HG02840 (cell line): ENCODE measurements at regions not wholly inside any gene's neighbourhood (a gene's known extent, or its start where the extent isn't known, plus 50 kb on each side); places are given as distances from the start of the nearest gene placed in this dataset.
"Not testable (repeated sequence)": the region's sequence is repeated elsewhere in the genome, so short reads cannot be mapped to it uniquely, and the experiment has no call there.

Experiments
- ATAC-seq: cut with Tn5 transposase; IDR thresholded peaks from one replicate; pipeline ENCODE4 v1.9.1; 2021; ENCODE audit warnings: mild to moderate bottlenecking, moderate library complexity, moderate number of reproducible peaks; ENCODE audit not compliant: unreplicated experiment, low FRiP score

- no peak for ATAC-seq
Measured at GRCh38 chr6:69623357-69623756, 173.5 kb downstream of the LMBRD1 start.

GRCh38 chr6:69622924-69623323, 173.9 kb downstream of the LMBRD1 start:
- ATAC-seq, result no peak

- no peak for ATAC-seq
Measured at GRCh38 chr6:69622230-69622629, 174.6 kb downstream of the LMBRD1 start.

GRCh38 chr6:69617163-69617562, 179.6 kb downstream of the LMBRD1 start:
- ATAC-seq, result no peak

DNA sequence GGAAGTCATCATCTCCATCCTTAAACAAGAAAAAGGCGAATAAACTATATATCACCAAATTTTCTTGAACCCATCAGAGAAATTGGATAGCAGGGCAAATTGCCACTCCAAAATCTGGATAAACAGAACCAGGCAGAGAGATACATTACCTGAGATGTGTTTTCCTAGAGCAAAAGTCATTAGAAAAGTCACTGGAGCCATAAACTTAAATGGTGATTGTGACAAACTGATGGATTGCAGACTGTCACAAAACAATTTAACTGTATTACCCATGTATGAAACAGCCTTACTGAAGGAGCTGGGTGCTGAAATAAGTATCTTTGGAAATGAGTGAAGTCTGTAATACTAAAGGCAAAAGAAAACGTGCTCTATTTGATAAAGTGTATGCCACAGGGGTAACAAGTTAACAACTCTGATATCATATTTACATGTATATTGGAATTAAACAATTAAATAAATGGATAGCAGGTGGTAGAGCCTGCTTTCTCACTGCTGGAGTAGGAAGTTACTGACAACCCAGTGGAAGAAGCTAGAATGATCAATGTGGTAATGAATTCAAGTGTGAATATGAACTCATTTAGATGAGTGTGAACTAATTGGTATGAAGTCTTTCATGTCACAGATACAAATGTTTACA, 186.9 kb downstream of the LMBRD1 start:
- no peak for ATAC-seq

DNA sequence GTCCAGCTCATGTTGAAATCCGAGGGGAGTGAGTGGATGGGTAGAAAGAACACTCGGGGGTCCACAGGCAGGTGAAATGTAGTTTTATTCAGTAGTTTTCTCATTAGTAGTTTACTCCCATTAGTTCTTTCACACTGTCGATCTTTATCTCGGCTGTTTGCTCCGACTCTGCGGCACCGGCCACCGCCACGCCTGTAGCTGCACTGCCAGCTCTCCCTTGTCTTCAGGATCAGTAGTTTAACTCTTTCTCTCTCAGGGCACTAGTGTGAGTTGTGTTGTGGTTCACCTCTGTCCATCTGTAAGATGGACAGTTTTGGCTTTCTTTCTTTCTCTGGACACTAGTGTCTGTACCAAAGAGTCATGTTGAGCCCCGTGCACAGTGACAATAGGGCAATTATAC, 195.7 kb downstream of the LMBRD1 start:
- ATAC-seq, result no peak

DNA sequence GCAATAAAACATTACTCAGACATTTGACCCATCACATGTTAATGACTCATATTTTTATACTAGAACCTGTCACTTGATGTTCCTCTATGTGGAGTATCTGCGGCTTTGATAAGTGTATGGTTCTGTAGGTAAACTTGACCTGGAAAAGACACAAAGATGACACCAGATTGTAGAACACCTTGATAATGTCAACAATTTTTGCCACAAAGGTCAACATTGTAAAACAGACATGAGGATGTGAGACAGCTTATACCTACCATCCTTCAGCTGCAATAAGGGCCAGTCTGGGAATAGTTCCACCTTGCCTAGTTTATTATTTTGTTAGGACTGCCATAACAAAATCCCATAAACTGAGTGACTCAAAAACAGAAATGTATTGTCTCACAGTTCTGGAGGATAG, 202.4 kb downstream of the LMBRD1 start:
- ATAC-seq, result no peak

DNA sequence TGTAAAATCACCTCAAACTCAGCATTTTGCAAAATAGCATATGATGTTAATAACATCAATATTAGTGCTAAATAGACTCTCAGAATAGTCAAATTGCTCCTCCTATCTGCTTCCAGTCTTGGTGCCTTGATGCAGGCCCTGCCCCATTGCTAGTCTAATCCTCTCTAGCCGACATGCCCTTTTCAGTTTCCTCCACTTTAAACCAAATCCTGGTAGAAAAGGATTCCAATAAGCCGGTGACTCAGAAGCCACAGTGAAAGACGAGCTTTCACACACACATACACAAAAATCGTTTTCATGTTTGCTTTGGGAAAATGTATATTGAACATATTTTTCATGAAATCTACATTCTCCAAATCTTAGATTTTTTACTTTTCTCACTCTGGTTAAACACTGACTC, 203.1 kb downstream of the LMBRD1 start:
- ATAC-seq, result no peak

- ATAC-seq, result no peak
Measured at GRCh38 chr6:69589626-69590025, 207.2 kb downstream of the LMBRD1 start.

DNA sequence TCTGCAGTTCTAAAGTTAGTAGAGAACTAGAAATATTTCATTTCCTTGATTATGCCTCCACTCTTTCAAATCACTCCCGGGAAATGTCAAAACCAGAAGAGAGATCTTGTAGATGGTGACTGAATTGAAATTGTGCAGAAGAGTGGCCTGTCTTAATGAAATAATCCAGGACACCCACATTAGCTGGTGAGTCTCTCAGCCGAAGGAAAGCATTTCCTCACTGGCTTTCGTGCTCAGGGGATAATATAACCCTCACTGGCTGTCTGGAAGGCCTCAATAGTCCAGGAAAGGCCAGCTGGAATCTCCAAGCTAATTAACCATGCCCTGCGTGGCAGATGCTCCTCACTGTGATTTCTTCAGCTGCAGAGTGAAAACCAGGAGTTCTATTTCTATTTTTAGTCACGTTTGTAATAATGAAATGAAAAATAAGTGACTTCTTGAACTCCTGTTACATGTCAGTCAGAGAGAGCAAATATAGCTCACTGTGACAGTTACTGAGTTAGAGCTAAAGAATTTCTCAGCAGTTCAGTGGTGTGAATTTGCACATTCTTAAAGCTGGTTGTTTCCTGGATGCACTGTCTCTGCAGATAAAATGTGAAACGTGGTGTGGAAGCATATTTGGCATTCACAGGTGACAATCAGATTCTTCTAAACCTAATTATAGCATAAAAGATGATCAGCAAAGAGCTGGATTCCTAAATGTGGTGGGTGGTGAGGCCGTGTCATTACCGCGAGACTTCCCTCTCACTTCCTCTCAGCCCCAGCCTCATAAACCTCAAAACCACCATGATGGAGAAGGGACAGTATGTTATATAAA, 211.7 kb downstream of the LMBRD1 start:
- peak; percentile 74 for ATAC-seq

DNA sequence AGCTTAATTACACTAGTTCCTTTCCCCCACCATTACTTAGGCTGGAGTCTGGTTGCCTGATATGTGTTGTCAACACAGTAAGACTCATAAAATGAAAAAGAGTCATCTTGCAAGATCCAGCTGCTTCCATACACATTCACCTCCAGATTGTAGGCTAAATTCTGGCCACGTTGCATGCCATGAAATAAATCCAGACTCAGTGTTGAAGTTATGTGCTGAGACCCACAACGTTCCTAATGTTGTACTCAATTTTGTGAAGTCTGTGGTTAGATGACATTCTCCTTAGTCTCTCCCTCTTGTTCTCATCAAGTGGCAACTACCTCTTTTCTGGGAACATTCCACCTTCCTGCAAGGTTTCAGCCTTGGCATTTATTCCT, 212.3 kb downstream of the LMBRD1 start:
- ATAC-seq, result no peak

DNA sequence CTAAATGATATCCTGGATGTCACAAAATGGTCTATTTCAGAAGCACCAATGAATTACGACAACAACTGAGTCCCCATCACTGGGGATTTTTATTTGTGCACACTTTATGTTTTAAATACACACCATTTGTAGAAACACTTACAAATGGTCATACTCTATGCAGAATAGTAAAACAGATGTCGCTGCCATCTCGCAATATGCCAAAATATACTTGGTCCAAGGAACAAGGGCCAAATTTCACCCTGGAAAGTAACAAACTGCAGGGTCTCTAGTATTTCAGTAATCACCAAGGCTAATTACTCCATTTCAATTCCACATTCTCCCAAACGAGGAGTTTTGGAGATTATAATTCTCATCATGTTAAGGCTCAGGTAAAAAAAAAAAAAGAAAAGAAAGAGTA, 215.2 kb downstream of the LMBRD1 start:
- no peak for ATAC-seq

DNA sequence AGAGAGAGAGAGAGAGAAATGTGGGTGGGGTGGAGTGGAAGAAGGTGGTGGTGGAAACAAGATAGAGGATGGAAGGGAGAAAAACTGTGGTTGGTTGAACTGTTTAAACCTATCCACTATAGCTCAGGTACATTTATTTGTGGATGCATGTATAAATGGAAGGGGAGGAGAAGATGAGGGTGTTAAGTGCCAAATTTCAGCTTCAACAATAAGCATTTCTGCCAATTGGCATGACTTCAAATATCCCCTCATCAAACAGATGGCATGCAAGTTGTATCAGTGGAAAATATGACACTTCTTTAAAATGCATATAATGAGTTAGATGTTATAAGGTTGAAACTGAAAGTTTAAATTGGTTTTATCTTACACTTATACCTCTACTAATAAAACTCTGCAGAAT, 216.1 kb downstream of the LMBRD1 start:
- ATAC-seq, result no peak

- no peak for ATAC-seq
Measured at GRCh38 chr6:69578361-69578890, 218.4 kb downstream of the LMBRD1 start.

DNA sequence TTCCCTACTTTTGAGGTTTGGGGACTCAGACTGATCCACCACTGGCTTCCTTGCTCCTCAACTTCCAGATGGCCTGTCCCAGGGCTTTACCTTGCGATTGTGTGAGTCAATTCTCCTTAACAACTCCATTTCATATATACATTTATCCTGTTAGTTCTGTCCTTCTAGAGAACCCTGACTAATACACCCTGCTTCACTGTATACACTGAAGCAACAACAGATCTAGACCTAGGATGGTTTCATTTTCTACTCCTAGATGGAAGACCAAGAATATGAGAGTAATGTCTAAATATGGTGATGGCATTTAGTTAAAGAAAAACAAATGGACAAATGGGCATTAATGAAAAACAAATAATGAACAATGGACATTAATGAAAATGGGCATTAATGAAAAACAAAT, 225.6 kb downstream of the LMBRD1 start:
- ATAC-seq, result no peak

DNA sequence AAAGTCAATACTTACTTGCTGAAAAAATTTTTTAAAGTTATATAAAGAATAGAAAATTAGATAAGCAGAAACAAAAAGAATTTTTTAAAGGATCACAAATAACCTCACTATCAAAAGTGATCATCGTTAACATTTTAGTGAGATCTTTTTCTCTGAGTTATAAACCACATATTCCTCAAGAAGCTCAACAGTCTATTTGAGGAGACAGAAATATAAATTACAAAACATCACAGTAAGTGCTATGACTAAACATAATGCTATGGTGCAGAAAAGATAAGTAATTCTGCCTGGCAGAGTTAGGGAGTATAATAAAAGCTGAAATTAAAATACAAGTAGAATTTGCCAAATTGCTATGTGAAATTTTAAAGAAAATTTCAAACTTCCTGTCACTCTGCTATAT, 226.7 kb downstream of the LMBRD1 start:
- ATAC-seq, result no peak

GRCh38 chr6:69560597-69560996, 236.2 kb downstream of the LMBRD1 start:
- not testable (repeated sequence) for ATAC-seq

- ATAC-seq, result no peak
Measured at GRCh38 chr6:69555088-69555638, 241.6 kb downstream of the LMBRD1 start.

GRCh38 chr6:69542494-69542893, 254.3 kb downstream of the LMBRD1 start:
- no peak for ATAC-seq

DNA sequence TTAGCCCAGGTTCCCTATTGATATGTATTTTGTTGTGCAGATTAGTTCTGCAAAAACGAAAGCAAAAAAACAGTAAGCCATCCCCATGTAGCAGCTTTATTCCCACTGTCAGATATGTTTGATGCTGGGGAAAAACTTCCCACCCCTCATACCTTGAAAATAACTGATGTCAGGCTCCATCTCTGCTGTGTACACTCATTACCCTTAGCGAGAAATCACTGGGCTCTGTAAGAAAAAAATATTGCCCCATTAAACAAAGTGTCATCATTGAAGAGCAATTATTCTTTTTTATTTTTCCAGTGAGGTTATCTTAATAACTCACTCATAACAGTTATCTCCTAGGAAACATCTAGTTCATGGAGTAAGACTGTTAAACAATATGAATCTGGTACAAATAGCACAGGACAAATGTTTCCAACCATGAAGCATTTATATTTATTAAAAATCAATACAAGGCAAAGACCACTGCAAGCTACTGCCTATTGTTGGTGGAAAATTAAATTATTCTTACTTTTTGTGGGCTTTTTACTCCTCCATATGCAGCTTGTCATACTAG, 268.8 kb downstream of the LMBRD1 start:
- ATAC-seq, result no peak

DNA sequence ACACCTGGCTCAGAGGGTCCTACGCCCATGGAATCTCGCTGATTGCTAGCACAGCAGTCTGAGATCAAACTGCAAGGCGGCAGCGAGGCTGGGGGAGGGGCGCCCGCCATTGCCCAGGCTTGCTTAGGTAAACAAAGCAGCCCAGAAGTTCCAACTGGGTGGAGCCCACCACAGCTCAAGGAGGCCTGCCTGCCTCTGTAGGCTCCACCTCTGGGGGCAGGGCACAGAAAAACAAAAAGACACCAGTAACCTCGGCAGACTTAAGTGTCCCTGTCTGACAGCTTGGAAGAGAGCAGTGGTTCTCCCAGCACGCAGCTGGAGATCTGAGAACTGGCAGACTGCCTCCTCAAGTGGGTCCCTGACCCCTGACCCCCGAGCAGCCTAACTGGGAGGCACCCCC, 281.3 kb downstream of the LMBRD1 start:
- not testable (repeated sequence) for ATAC-seq
